Globus pallidus (tissue), 1 donor: ENCODE measurements at regions not wholly inside any gene's neighbourhood (a gene's known extent, or its start where the extent isn't known, plus 50 kb on each side); places are given as distances from the start of the nearest gene placed in this dataset.
A peak's percentile ranks its signal among the peaks of the same experiment; 100 is the strongest.
"Not testable (repeated sequence)": the region's sequence is repeated elsewhere in the genome, so short reads cannot be mapped to it uniquely, and the experiment has no call there.

Experiments
- DNase-seq: peaks from one replicate; pipeline ENCODE4 v3.0.0-alpha.2; 2015; ENCODE audit warnings: low spot score

- no peak for DNase-seq
Observed at GRCh38 chr6:80508885-80509630, 402.6 kb downstream of the BCKDHB start.

GRCh38 chr6:80504882-80505281 is 398.4 kb downstream of the BCKDHB start:
- no peak for DNase-seq

GRCh38 chr6:80503660-80504059 is 397.2 kb downstream of the BCKDHB start:
- no peak for DNase-seq

DNA sequence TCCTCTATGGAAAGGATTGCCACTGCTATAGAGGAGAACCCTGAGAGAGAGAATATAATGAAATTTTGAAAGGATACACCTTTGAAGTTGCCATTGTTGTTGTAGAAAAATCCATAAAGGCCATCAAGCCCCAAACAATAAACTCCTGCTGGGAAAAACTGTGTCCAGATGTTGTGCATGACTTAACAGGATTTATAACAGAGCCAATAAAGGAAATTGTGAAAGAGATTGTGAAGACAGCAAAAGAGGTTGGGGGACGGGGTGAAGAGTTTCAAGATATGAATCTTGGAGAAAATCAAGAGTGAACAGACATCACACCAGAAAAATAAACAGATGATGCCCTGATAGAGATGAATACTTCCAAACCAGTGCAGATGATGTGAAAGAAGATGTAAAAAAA is 396.4 kb downstream of the BCKDHB start:
- DNase-seq, result no peak

DNA sequence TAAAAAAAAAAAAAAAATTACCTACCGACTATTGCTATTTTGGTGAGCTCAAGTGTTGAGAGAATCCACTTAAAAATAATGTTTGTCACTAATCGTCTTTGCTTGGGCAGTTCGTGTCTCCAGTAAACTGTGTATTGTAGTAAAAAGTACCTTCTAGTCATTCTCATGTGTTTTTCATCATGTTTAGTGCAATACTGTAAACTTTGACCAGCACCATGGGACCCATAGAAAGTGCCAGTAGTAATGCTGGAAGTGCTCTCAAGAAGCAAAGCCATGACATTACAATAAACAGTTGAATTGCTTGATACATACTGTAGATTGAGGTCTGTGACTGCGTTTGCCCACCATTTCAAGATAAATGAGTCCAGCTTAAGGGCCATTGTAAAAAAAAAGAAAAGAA is 395.2 kb downstream of the BCKDHB start:
- DNase-seq, result no peak

- DNase-seq, result not testable (repeated sequence)
Observed at GRCh38 chr6:80497696-80498486, 391.4 kb downstream of the BCKDHB start.

- DNase-seq, result no peak
Observed at GRCh38 chr6:80489911-80490635, 383.6 kb downstream of the BCKDHB start.

DNA sequence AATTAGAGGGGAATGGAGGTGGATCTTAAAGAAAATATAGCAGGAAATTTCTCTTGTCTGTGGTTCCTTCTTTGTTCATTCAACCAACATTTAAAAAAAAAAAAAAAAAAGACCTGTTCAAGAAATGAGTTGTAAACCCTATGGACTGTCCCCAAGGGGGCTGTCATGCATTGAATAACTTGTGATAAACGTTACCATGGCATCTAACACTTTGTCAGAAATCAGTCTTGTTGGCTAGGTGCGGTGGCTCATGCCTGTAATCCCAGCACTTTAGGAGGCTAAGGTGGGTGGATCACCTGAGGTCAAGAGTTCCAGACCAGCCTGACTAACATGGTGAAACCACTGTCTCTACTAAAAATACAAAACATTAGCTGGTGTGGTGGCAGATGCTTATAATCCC is 381.7 kb downstream of the BCKDHB start:
- DNase-seq, result no peak

- not testable (repeated sequence) for DNase-seq
Observed at GRCh38 chr6:80485494-80485893, 379.0 kb downstream of the BCKDHB start.

DNA sequence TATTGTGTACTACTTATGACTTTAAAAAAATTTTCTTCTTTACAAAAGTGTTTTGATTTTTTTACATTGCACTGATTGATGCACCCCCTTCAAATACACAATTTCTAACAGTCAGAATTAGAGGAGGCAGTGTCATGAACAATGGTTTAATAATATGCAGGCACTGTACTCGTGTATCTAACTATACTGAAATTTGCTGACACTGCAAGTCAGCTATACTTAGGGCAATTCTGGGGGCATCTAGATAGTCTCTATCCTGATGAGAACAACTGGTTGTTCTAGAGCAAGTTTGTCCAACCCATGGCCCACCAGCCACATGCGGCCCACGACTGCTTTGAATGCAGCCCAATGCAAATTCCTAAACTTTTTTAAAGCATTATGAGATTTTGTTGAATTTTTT is 375.6 kb downstream of the BCKDHB start:
- no peak for DNase-seq

DNA sequence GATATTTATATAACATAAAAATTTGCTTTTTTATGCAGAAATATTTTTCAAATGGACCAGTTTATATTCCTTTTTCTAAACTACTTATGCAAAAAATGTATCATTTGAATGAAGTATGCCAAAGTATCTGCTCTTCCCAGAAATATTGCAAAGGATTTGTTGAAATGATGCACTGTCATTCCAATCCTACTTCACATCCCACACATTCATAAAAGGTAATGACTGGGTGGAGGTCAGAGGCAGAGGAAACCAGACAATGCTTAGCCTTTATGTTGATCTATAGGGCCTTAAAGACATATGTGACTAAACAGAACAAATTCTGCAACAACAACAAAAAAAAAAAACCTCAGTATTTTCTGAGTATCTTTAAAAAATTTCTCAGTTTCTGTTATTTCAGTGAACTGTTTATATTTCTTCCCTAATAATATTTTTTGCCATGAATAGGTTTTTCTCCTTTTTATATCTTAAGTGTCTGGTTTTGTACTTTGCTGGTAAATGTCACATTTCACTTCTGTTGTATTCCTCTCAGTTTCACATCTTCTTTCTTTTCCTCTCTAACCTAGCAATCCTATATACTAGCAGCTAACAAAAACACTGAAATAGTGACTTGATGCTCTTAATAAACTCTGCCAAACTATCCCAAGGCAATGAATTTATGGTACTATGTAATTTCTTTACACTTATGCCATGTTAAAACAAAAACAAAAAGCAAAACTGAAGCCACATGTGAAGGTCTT is 374.1 kb downstream of the BCKDHB start:
- DNase-seq, result no peak

- DNase-seq, result no peak
Observed at GRCh38 chr6:80478030-80478429, 371.6 kb downstream of the BCKDHB start.

- DNase-seq, result no peak
Observed at GRCh38 chr6:80477591-80477990, 371.1 kb downstream of the BCKDHB start.

GRCh38 chr6:80472271-80472670 is 365.8 kb downstream of the BCKDHB start:
- DNase-seq, result no peak

DNA sequence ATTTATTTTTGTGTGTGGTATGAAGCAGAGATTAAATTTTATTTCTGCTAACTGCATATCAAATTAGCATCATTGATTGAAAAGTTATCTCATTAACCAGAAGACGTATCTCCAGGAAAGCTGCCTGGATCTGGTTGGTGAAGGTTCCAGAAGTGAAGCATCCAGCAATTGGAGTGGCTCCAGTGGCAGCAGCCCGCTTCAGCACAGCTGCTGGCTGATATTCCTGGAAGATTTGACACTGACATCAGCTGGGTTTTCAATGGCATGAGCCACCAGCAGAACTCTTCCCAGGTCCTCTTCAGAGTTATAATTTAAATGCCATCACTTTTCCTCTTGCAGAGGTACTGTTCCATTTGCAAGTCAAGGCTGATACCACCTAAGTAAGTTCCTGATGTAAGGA is 363.5 kb downstream of the BCKDHB start:
- peak; percentile 2 for DNase-seq

DNA sequence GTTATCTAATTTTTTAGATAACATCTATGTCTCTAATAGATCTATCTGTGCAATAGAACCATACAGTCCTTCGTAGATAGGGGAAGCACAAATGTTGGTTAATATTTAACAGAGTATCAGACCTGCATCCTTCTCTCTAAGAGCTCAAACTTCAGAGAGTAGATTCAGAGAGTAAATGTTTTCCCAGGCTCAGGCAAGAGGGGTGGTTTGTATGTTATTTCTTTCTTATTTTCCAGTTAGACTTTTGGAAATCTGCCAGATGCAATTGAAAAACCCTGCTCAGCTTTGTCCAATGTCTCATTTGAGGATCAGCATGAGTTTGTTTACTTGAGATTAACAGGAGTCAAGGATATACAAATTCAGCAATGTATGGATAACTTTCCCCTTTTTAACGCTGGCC is 361.9 kb downstream of the BCKDHB start:
- no peak for DNase-seq

GRCh38 chr6:80467408-80467807 is 360.9 kb downstream of the BCKDHB start:
- DNase-seq, result no peak

DNA sequence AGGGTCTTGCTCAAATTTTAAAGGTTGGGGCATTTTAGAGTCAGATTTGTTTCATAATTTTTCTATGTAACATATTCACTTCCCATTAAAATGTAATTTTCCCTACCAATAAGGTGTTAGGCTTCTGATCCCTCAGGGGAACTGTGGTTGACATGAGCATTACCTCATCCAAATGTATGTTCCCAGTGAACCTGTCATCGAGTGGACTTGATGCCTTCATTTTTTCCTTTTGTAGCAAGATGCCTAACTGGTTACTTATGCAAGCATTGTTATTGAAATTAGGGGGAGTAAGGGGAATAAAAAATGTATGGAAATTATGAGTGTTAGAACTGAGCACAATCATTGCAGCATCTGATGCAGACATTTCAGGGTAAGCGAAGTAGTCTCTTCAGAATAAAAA is 360.5 kb downstream of the BCKDHB start:
- DNase-seq, result no peak

DNA sequence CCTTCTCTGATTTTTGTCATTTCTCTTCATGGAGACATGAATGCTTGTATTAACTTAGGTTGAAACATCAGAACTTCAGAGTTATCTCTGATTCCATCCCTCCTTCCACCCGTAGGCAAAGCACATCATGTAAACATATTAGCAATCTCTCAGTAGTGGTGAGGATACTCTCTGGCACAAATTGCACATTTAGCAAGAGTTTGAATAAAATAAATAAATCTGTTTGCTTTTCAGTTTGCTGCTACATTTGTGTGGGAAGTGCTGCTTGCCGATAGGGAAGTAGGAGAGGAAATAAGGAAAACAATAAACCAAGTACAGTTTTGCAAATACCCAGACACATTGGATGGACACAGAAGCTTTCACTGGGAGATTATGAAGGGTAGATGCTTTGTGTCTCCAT is 359.0 kb downstream of the BCKDHB start:
- DNase-seq, result no peak

- no peak for DNase-seq
Observed at GRCh38 chr6:80464901-80465300, 358.4 kb downstream of the BCKDHB start.

DNA sequence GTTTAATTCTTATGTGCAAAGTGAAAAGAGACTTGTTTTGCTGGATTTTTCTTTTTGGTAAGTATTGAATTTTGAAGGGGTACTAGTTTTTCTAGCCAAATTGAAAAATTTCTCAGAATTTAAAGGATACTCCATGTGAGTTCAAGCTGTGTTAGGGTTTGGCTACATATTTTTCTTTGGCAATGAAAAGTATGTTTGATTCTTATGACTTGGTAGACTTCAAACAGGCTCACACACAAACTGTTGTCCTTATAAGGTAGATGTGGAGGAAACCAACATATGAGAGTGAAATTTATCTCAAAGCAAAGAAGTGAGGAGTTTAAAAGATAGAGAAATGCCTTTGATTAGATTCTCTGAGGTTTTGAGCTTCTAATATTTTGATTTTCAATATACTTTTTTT is 356.7 kb downstream of the BCKDHB start:
- DNase-seq, result no peak

- no peak for DNase-seq
Observed at GRCh38 chr6:80460257-80460865, 353.9 kb downstream of the BCKDHB start.
